HEK293 (cell line): ENCODE measurements at regions not wholly inside any gene's neighbourhood (a gene's known extent, or its start where the extent isn't known, plus 50 kb on each side); places are given as distances from the start of the nearest gene placed in this dataset.

Experiments
- CTCF ChIA-PET: fragments of 350-600 bp; formaldehyde crosslinking; extraction: SDS; loops from one replicate; lab custom pipeline; 2021; ENCODE audit warnings: antibody characterized with exemption; lab: Yijun Ruan, JAX
- POLR2A ChIA-PET: fragments of 300-600 bp; formaldehyde crosslinking; extraction: SDS; loops from one replicate; lab custom pipeline; 2020; ENCODE audit warnings: antibody characterized with exemption, inconsistent platforms; lab: Yijun Ruan, JAX
- H3K27ac ChIP-seq: fragments of 200-500 bp; sonication (Bioruptor generic); 2 replicates; pipeline ENCODE4 v1.5.1; 2014; ENCODE audit warnings: low read depth, low read length, control low read depth, inconsistent platforms; ENCODE audit errors: extremely low read depth
- H3K36me3 ChIP-seq, 2 experiments: fragments of 200-500 bp in 1 of 2; sonication (Bioruptor generic) in 1 of 2; 1 replicate in 1 of 2; 2 replicates in 1 of 2; pipeline ENCODE4 v1.5.1; 2014 to 2017; ENCODE audit warnings: inconsistent platforms in 2 of 2, low read length in 2 of 2; ENCODE audit not compliant: control insufficient read depth in 2 of 2, insufficient read depth in 1 of 2
- H3K4me1 ChIP-seq: fragments of 200-500 bp; sonication (Bioruptor generic); 2 replicates; pipeline ENCODE4 v1.5.1; 2014; ENCODE audit warnings: mild to moderate bottlenecking, low read length, inconsistent platforms; ENCODE audit not compliant: control insufficient read depth, insufficient read depth
- H3K4me3 ChIP-seq: 2 replicates; pipeline ENCODE4 v1.5.1; 2011; ENCODE audit warnings: low read depth, mild to moderate bottlenecking, control low read depth, low read length, moderate library complexity
- H3K9me3 ChIP-seq: fragments of 200-500 bp; sonication (Bioruptor generic); 2 replicates; pipeline ENCODE4 v1.5.1; 2014; ENCODE audit warnings: low read depth, low read length, inconsistent platforms; ENCODE audit not compliant: control insufficient read depth, insufficient read depth
- KLF1 ChIP-seq: fragments of 450-650 bp; formaldehyde crosslinking; IDR thresholded peaks from 2 replicates; pipeline ENCODE4 v1.5.1; 2016; ENCODE audit warnings: missing biosample characterization, missing genetic modification characterization
- SP7 ChIP-seq: fragments of 450-650 bp; formaldehyde crosslinking; IDR thresholded peaks from 2 replicates; pipeline ENCODE4 v1.5.1; 2016; ENCODE audit warnings: missing biosample characterization, missing genetic modification characterization
- ZBTB21 ChIP-seq: fragments of 450-650 bp; formaldehyde crosslinking; IDR thresholded peaks from 2 replicates; pipeline ENCODE4 v1.5.1; 2017; ENCODE audit warnings: missing biosample characterization, missing genetic modification characterization
- ZNF132 ChIP-seq: fragments of 450-650 bp; formaldehyde crosslinking; IDR thresholded peaks from 2 replicates; pipeline ENCODE4 v1.5.1; 2017; ENCODE audit warnings: missing biosample characterization, missing genetic modification characterization, borderline replicate concordance
- ZNF148 ChIP-seq: fragments of 450-650 bp; formaldehyde crosslinking; IDR thresholded peaks from 2 replicates; pipeline ENCODE4 v1.5.0; 2017; ENCODE audit warnings: missing biosample characterization, missing genetic modification characterization, borderline replicate concordance
- ZNF211 ChIP-seq: fragments of 450-650 bp; formaldehyde crosslinking; IDR thresholded peaks from 2 replicates; pipeline ENCODE4 v1.5.1; 2016; ENCODE audit warnings: low read depth, missing biosample characterization, missing genetic modification characterization
- ZNF324 ChIP-seq: fragments of 450-650 bp; formaldehyde crosslinking; IDR thresholded peaks from 2 replicates; pipeline ENCODE4 v1.5.1; 2016; ENCODE audit warnings: missing biosample characterization, missing genetic modification characterization
- ZNF362 ChIP-seq: fragments of 450-650 bp; formaldehyde crosslinking; IDR thresholded peaks from 2 replicates; pipeline ENCODE4 v1.5.1; 2016; ENCODE audit warnings: missing biosample characterization, missing genetic modification characterization
- ZNF366 ChIP-seq: fragments of 450-650 bp; formaldehyde crosslinking; conservative IDR thresholded peaks from 2 replicates; pipeline ENCODE4 v1.5.1; 2016; ENCODE audit warnings: missing biosample characterization, missing genetic modification characterization
- ZNF426 ChIP-seq: fragments of 450-650 bp; formaldehyde crosslinking; IDR thresholded peaks from 2 replicates; pipeline ENCODE4 v1.5.1; 2017; ENCODE audit warnings: missing biosample characterization, missing genetic modification characterization, mild to moderate bottlenecking, inconsistent platforms, moderate library complexity
- ZNF501 ChIP-seq: fragments of 450-650 bp; formaldehyde crosslinking; IDR thresholded peaks from 2 replicates; pipeline ENCODE4 v1.5.1; 2016; ENCODE audit warnings: missing biosample characterization, missing genetic modification characterization
- ZNF555 ChIP-seq: fragments of 450-650 bp; formaldehyde crosslinking; conservative IDR thresholded peaks from 2 replicates; pipeline ENCODE4 v1.5.1; 2017; ENCODE audit warnings: missing biosample characterization, mild to moderate bottlenecking, missing genetic modification characterization, inconsistent platforms
- ZNF600 ChIP-seq: fragments of 450-650 bp; formaldehyde crosslinking; IDR thresholded peaks from 2 replicates; pipeline ENCODE4 v1.5.1; 2016; ENCODE audit warnings: missing biosample characterization, missing genetic modification characterization
- ZNF654 ChIP-seq: fragments of 450-650 bp; formaldehyde crosslinking; IDR thresholded peaks from 2 replicates; pipeline ENCODE4 v1.5.1; 2016; ENCODE audit warnings: low read depth, missing biosample characterization, missing genetic modification characterization
- ZNF664 ChIP-seq: fragments of 450-650 bp; formaldehyde crosslinking; IDR thresholded peaks from 2 replicates; pipeline ENCODE4 v1.5.1; 2016; ENCODE audit warnings: missing biosample characterization, missing genetic modification characterization
- ZNF704 ChIP-seq: fragments of 450-650 bp; formaldehyde crosslinking; IDR thresholded peaks from 2 replicates; pipeline ENCODE4 v1.5.1; 2016; ENCODE audit warnings: missing biosample characterization, missing genetic modification characterization
- ZNF707 ChIP-seq: fragments of 450-650 bp; formaldehyde crosslinking; IDR thresholded peaks from 2 replicates; pipeline ENCODE4 v1.5.1; 2016; ENCODE audit warnings: missing biosample characterization, missing genetic modification characterization
- ZNF747 ChIP-seq: fragments of 450-650 bp; formaldehyde crosslinking; IDR thresholded peaks from 2 replicates; pipeline ENCODE4 v1.5.1; 2016; ENCODE audit warnings: missing biosample characterization, missing genetic modification characterization
- TF ChIP-seq, protein P1 (sequence below): fragments of 450-650 bp; formaldehyde crosslinking; IDR thresholded peaks from 2 replicates; pipeline ENCODE4 v1.5.1; 2016; ENCODE audit warnings: missing biosample characterization, missing genetic modification characterization
- TF ChIP-seq, protein P2 (sequence below): fragments of 450-650 bp; formaldehyde crosslinking; IDR thresholded peaks from 2 replicates; pipeline ENCODE4 v1.5.1; 2016; ENCODE audit warnings: missing biosample characterization, missing genetic modification characterization, borderline replicate concordance

DNA sequence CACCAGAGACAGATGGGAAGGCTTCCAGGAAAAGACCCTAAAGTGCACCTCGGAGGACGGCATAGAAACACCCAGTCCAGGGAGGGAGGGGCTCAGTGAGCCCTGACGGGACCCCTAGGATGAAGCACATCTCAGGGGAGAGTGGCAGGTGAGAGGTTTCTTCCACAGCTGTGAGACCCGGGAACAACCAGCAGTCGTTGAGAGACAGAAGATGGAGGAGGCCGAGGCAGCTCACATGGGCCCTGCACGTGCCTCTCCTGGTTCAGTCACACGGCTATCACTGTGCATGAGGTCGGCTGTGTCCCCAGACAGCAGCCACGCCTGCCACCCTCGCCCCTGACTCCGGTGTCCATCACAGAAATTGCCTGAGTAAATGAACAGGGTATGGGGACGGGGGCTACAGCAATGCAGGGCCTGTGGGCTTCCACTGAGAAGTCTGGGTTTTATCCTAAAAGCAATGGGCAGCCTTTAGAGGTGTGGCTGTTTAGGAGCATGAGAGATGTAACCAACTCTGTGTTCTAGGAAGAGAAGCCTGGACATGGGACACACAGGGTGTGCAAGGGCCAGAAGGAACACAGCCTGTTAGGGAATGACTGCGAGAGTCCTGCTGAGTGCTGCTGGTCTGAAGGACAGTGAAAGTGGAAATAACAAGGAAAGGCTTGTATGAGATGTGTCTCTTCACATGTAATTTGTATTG, 102.0 kb downstream of the TMEM18 start (continued):
- no peak for TF ChIP-seq ZNF148 (tag by site-specific recombination)
- TF ChIP-seq ZNF501 (tag by site-specific recombination), result no peak
- TF ChIP-seq ZNF324 (tag by site-specific recombination), result no peak

- H3K27ac ChIP-seq, result no peak overlapping the region
- TF ChIP-seq SP7 (tag by site-specific recombination), result no peak
- TF ChIP-seq ZNF362, result no peak
- TF ChIP-seq ZNF704 (tag by site-specific recombination), result no peak
- TF ChIP-seq ZNF747, result no peak
- no peak for TF ChIP-seq ZNF426
- TF ChIP-seq KLF1 (tag by site-specific recombination), result no peak
- TF ChIP-seq, all 188 proteins: peak for 0
- Histone ChIP-seq H3K36me3 (no peaks in the 10 kb centered on the region), H3K9me3 (peaks cover 2% of the 10 kb centered on the region; the same call in 1 of the 2 replicates), H3K4me3 (no peak overlapping the region), H3K4me1 (no peaks in the 10 kb centered on the region)
- POLR2A ChIA-PET, result no interaction called here
- CTCF ChIA-PET, result interaction anchor here (0.7 kb wide), 1 partner anchor 16 kb away, joined by 4 read pairs; no protein-coding TSS in a partner anchor
These were observed 103.3 kb downstream of the TMEM18 start for GRCh38 chr2:573805-574392.

DNA sequence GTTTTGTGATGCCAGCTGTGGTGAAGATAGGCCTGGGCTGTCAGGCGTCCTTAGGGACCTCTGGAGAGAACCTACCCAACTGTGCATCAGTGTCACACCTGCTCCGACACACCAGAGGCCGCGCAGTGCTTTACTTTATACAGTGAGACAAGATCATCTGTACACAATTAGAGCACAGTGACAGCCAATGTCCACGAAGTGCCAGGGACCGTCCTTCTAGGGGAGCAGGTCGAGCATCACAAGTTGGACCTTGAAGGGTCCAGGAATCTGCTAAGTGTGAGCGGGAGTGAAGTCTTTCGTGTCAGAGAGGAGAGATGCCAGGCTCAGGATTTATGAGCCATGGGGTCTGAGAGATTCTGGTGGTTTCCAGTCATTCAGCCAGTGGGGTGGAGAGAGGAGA, 104.2 kb downstream of the TMEM18 start:
- POLR2A ChIA-PET, result no interaction called here
- CTCF ChIA-PET, result no interaction called here
- H3K36me3 ChIP-seq, result no peaks in the 10 kb centered on the region
- TF ChIP-seq, protein P1, sequence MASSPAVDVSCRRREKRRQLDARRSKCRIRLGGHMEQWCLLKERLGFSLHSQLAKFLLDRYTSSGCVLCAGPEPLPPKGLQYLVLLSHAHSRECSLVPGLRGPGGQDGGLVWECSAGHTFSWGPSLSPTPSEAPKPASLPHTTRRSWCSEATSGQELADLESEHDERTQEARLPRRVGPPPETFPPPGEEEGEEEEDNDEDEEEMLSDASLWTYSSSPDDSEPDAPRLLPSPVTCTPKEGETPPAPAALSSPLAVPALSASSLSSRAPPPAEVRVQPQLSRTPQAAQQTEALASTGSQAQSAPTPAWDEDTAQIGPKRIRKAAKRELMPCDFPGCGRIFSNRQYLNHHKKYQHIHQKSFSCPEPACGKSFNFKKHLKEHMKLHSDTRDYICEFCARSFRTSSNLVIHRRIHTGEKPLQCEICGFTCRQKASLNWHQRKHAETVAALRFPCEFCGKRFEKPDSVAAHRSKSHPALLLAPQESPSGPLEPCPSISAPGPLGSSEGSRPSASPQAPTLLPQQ (tag by site-specific recombination), result no peak
- TF ChIP-seq ZNF211, result no peak
- TF ChIP-seq ZNF132 (tag by site-specific recombination), result no peak
- TF ChIP-seq ZNF707 (tag by site-specific recombination), result no peak
- TF ChIP-seq ZNF366 (tag by site-specific recombination), result no peak
- no peak for TF ChIP-seq ZNF664 (tag by site-specific recombination)
- TF ChIP-seq ZBTB21 (tag by site-specific recombination), result no peak
- no peak for TF ChIP-seq SP7 (tag by site-specific recombination)
- TF ChIP-seq, protein P2, sequence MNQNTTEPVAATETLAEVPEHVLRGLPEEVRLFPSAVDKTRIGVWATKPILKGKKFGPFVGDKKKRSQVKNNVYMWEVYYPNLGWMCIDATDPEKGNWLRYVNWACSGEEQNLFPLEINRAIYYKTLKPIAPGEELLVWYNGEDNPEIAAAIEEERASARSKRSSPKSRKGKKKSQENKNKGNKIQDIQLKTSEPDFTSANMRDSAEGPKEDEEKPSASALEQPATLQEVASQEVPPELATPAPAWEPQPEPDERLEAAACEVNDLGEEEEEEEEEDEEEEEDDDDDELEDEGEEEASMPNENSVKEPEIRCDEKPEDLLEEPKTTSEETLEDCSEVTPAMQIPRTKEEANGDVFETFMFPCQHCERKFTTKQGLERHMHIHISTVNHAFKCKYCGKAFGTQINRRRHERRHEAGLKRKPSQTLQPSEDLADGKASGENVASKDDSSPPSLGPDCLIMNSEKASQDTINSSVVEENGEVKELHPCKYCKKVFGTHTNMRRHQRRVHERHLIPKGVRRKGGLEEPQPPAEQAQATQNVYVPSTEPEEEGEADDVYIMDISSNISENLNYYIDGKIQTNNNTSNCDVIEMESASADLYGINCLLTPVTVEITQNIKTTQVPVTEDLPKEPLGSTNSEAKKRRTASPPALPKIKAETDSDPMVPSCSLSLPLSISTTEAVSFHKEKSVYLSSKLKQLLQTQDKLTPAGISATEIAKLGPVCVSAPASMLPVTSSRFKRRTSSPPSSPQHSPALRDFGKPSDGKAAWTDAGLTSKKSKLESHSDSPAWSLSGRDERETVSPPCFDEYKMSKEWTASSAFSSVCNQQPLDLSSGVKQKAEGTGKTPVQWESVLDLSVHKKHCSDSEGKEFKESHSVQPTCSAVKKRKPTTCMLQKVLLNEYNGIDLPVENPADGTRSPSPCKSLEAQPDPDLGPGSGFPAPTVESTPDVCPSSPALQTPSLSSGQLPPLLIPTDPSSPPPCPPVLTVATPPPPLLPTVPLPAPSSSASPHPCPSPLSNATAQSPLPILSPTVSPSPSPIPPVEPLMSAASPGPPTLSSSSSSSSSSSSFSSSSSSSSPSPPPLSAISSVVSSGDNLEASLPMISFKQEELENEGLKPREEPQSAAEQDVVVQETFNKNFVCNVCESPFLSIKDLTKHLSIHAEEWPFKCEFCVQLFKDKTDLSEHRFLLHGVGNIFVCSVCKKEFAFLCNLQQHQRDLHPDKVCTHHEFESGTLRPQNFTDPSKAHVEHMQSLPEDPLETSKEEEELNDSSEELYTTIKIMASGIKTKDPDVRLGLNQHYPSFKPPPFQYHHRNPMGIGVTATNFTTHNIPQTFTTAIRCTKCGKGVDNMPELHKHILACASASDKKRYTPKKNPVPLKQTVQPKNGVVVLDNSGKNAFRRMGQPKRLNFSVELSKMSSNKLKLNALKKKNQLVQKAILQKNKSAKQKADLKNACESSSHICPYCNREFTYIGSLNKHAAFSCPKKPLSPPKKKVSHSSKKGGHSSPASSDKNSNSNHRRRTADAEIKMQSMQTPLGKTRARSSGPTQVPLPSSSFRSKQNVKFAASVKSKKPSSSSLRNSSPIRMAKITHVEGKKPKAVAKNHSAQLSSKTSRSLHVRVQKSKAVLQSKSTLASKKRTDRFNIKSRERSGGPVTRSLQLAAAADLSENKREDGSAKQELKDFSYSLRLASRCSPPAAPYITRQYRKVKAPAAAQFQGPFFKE, result no peak
- TF ChIP-seq ZNF555 (tag by site-specific recombination), result no peak
- TF ChIP-seq ZNF654 (tag by site-specific recombination), result no peak
- no peak for TF ChIP-seq ZNF600
- peaks cover 2% of the 10 kb centered on the region; the same call in 1 of the 2 replicates for H3K9me3 ChIP-seq
- H3K27ac ChIP-seq, result no peak overlapping the region
- no peak overlapping the region for H3K4me3 ChIP-seq
- no peaks in the 10 kb centered on the region; the same call in none of the 2 replicates for H3K4me1 ChIP-seq
